HEK293T (cell line): ENCODE measurements at regions not wholly inside any gene's neighbourhood (a gene's known extent, or its start where the extent isn't known, plus 50 kb on each side); places are given as distances from the start of the nearest gene placed in this dataset.

Experiments
- FOXK2 ChIP-seq: fragments of 450-650 bp; IDR thresholded peaks from 2 replicates; pipeline ENCODE4 v1.6.1; 2016; ENCODE audit warnings: mild to moderate bottlenecking
- TARDBP ChIP-seq: fragments of 450-650 bp; IDR thresholded peaks from 2 replicates; pipeline ENCODE4 v1.6.1; 2016
- TF ChIP-seq, protein P1 (sequence below): fragments of 450-650 bp; IDR thresholded peaks from 2 replicates; pipeline ENCODE4 v1.6.1; 2016

DNA sequence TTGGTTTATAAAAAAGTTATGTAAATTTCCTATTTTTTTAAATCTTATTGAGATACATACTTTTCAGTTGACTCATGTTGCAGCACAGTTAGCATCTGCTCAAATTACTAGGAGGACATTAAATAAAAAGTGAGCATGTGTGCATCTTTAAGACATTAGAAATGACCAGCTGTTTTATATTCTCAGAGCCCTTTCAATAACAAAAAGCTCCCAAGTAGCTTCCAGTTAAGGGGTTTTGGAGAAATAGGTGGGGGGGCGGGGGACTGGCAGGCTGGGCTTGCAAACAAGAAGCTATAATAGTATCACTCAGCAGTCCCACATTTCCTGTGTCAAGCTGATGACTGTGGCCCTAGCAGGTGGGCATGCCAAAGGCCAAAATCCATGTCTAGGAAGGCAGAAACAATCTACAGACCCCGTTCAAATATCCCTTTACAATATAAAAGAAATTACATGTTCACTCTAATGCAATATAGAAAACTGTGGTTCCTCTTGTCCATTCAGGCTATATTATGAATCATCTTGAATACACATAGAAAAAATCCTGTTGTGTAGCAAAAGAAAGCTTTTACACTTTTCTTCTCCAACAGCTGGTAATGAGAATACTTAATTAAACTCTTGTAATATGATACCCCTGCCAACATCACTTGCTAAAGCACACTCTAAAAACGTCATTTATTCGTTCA, 1713.2 kb upstream of the SLC10A2 start:
- TF ChIP-seq, protein P1, sequence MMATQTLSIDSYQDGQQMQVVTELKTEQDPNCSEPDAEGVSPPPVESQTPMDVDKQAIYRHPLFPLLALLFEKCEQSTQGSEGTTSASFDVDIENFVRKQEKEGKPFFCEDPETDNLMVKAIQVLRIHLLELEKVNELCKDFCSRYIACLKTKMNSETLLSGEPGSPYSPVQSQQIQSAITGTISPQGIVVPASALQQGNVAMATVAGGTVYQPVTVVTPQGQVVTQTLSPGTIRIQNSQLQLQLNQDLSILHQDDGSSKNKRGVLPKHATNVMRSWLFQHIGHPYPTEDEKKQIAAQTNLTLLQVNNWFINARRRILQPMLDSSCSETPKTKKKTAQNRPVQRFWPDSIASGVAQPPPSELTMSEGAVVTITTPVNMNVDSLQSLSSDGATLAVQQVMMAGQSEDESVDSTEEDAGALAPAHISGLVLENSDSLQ: no peak
- TF ChIP-seq TARDBP: no peak
- no peak for TF ChIP-seq FOXK2
